Stomach (tissue), 8 donors: ENCODE measurements at regions not wholly inside any gene's neighbourhood (a gene's known extent, or its start where the extent isn't known, plus 50 kb on each side); places are given as distances from the start of the nearest gene placed in this dataset.
A peak's percentile ranks its signal among the peaks of the same experiment; 100 is the strongest.

Source experiments
- DNase-seq, 2 donors: peaks; one replicate each; pipeline versions ENCODE4 v3.0.0 to v3.0.0-alpha.2; 2013 to 2019
- H3K27ac ChIP-seq, 5 donors: fragments of 200-600 bp in 4 of 5; sonication (generic) in 4 of 5; one replicate each; pipeline ENCODE4 v1.5.1; 2013 to 2019; ENCODE audit warnings: mild to moderate bottlenecking in 1 of 5, moderate library complexity in 1 of 5
- H3K27me3 ChIP-seq, 3 donors: fragments of 200-600 bp; sonication (generic); one replicate each; pipeline ENCODE4 v1.5.1; 2017 to 2019; ENCODE audit warnings: mixed run types in 1 of 3
- H3K36me3 ChIP-seq, 4 donors: fragments of 200-600 bp; sonication (generic); 1 replicate in 3 of 4; 2 replicates in 1 of 4; pipeline ENCODE4 v1.5.1; 2016 to 2019
- H3K4me1 ChIP-seq, 4 donors: fragments of 200-600 bp; sonication (generic); one replicate each; pipeline ENCODE4 v1.5.1; 2016 to 2019
- H3K4me3 ChIP-seq, 4 donors: fragments of 200-600 bp; sonication (generic) in 3 of 4; one replicate each; pipeline ENCODE4 v1.5.1; 2016 to 2019; ENCODE audit warnings: mild to moderate bottlenecking in 1 of 4
- H3K9me3 ChIP-seq, 4 donors: fragments of 200-600 bp; sonication (generic); one replicate each; pipeline ENCODE4 v1.5.1; 2016 to 2019
- EP300 ChIP-seq: sonication (generic); formaldehyde crosslinking; IDR thresholded peaks from one replicate; pipeline ENCODE4 v1.6.1; 2017; ENCODE audit warnings: antibody characterized with exemption
- POLR2A ChIP-seq, 4 donors: fragments of 450-650 bp; IDR thresholded peaks; one replicate each; pipeline ENCODE4 v1.6.1; 2016; ENCODE audit warnings: antibody characterized with exemption in 4 of 4, control low read depth in 2 of 4, mild to moderate bottlenecking in 1 of 4, moderate library complexity in 1 of 4
- POLR2AphosphoS5 ChIP-seq, 3 donors: sonication (generic); formaldehyde crosslinking; IDR thresholded peaks; one replicate each; pipeline ENCODE4 v1.6.1; 2016; ENCODE audit warnings: antibody characterized with exemption in 3 of 3
- WGBS, 5 donors: extraction: QIAGEN DNeasy Blood & Tissue Kit in 3 of 5; methylation state at CpG; one replicate each; pipeline versions ENCODE4 v1.1.5 to v1.1.7; 2013 to 2018; 5-methylcytosine and 5-hydroxymethylcytosine counted together
- intact Hi-C: fragments of 100-400 bp; cut with DNase I; formaldehyde crosslinking; loops from one replicate; pipeline ENCODE4 v1.15.1; 2023; ENCODE audit warnings: low total_unique reads
- TF ChIP-seq, protein P1 (sequence below), 7 experiments: fragments of 450-650 bp in 4 of 7; fragments of 200-600 bp in 3 of 7; sonication (generic) in 3 of 7; IDR thresholded peaks; one replicate each; pipeline ENCODE4 v1.5.1; 2016 to 2019; ENCODE audit warnings: antibody characterized with exemption in 7 of 7, control low read depth in 2 of 7, mild to moderate bottlenecking in 1 of 7
- donor health status: healthy with polysubstance abuse.
- donor health status: Bipolar disorder and iron deficiency.
- donor health status: healthy.

DNA sequence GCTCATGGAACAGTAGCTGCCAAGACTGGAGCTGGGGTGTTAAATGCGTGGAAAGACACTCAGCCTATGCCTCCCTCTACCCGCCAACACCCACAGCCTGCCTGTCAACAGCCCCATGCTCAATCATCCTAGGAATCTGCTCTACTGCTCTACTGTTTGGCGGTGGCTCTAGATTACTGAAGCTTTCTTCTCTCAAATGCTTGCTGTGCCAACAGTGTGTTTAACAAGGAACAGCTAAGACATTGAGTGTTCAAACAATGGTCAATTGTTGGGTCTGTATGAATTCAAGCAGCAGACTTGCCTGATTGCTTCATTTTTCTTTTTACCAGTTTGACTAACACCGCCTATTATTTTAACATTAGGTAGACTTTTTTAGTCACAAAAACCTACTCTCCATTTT lies 258.6 kb downstream of the SOD2 start:
- WGBS, 5 donors, result 16 to 50% (median 41%) methylated on average over 4 of the region's 4 CpGs
- Histone ChIP-seq H3K27ac (no peak overlapping the region), H3K9me3 (peaks cover 4 to 40% (median 28%) of the 10 kb centered on the region in 4 donors), H3K4me1 (no peaks in the 10 kb centered on the region), H3K36me3 (no peaks in the 10 kb centered on the region), H3K4me3 (no peak overlapping the region), H3K27me3 (peaks cover 0 to 22% (median 0%) of the 10 kb centered on the region in 3 donors)
- intact Hi-C loops, result no loop called here
- TF ChIP-seq POLR2A (IDR thresholded peaks at IDR 0.05) (no peak), EP300 (no peak), POLR2AphosphoS5 (IDR thresholded peaks at IDR 0.05) (no peak)
- TF ChIP-seq, protein P1, sequence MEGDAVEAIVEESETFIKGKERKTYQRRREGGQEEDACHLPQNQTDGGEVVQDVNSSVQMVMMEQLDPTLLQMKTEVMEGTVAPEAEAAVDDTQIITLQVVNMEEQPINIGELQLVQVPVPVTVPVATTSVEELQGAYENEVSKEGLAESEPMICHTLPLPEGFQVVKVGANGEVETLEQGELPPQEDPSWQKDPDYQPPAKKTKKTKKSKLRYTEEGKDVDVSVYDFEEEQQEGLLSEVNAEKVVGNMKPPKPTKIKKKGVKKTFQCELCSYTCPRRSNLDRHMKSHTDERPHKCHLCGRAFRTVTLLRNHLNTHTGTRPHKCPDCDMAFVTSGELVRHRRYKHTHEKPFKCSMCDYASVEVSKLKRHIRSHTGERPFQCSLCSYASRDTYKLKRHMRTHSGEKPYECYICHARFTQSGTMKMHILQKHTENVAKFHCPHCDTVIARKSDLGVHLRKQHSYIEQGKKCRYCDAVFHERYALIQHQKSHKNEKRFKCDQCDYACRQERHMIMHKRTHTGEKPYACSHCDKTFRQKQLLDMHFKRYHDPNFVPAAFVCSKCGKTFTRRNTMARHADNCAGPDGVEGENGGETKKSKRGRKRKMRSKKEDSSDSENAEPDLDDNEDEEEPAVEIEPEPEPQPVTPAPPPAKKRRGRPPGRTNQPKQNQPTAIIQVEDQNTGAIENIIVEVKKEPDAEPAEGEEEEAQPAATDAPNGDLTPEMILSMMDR (IDR thresholded peaks at IDR 0.05), result no peak
- DNase-seq, result peak in 1 of 2 donors; percentile 41

DNA sequence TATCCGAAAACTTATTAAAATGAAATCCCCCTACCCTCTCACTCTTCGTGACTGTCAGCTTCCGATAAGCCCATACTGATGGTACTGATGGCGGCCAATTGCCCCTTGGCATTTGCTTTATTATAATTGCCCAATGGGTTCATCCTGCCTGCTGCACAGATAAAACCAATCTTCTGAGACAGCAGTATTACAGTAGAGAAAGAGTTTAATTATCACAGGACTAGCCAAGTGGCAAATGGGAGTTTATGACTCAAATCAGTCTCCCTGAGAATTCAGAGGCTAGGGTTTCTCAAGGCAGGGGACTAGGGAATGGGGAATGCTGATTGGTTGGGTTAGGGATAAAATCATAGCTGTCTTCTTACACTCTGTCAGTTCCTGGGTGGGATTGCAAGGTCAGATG lies 259.5 kb downstream of the SOD2 start:
- WGBS, 5 donors, result 96 to 99% (median 97%) methylated on average over 4 of the region's 4 CpGs
- DNase-seq, result no peak
- H3K27ac ChIP-seq, result no peak overlapping the region
- H3K4me1 ChIP-seq, result no peaks in the 10 kb centered on the region
- peaks cover 4 to 40% (median 28%) of the 10 kb centered on the region in 4 donors for H3K9me3 ChIP-seq
- intact Hi-C loops, result no loop called here
- no peaks in the 10 kb centered on the region for H3K36me3 ChIP-seq
- TF ChIP-seq, protein P1 (IDR thresholded peaks at IDR 0.05), result no peak
- TF ChIP-seq EP300 (no peak), POLR2A (IDR thresholded peaks at IDR 0.05) (no peak), POLR2AphosphoS5 (IDR thresholded peaks at IDR 0.05) (no peak)
- peaks cover 0 to 22% (median 0%) of the 10 kb centered on the region in 3 donors for H3K27me3 ChIP-seq
- no peak overlapping the region for H3K4me3 ChIP-seq

GRCh38 chr6:159431750-159432149 lies 261.3 kb downstream of the SOD2 start:
- Histone ChIP-seq H3K27me3 (peaks cover 0 to 17% (median 0%) of the 10 kb centered on the region in 3 donors), H3K27ac (no peak overlapping the region), H3K4me1 (no peaks in the 10 kb centered on the region), H3K9me3 (peaks cover 4 to 40% (median 28%) of the 10 kb centered on the region in 4 donors), H3K4me3 (no peak overlapping the region), H3K36me3 (no peaks in the 10 kb centered on the region)
- no peak for DNase-seq
- intact Hi-C loops, result no loop called here
- 75 to 94% (median 91%) methylated on average over 1 of the region's 1 CpG for WGBS, 5 donors
- no peak for TF ChIP-seq EP300
- TF ChIP-seq, protein P1 (IDR thresholded peaks at IDR 0.05), result no peak
- TF ChIP-seq POLR2A (IDR thresholded peaks at IDR 0.05), result no peak
- TF ChIP-seq POLR2AphosphoS5 (IDR thresholded peaks at IDR 0.05), result no peak

GRCh38 chr6:159430323-159430722 lies 261.1 kb downstream of the FNDC1 start:
- H3K4me1 ChIP-seq, result no peaks in the 10 kb centered on the region
- peaks cover 0 to 5% (median 0%) of the 10 kb centered on the region in 3 donors for H3K27me3 ChIP-seq
- H3K4me3 ChIP-seq, result no peak overlapping the region
- peaks cover 4 to 36% (median 28%) of the 10 kb centered on the region in 4 donors for H3K9me3 ChIP-seq
- 74 to 87% (median 78%) methylated on average over 3 of the region's 3 CpGs for WGBS, 5 donors
- H3K36me3 ChIP-seq, result no peaks in the 10 kb centered on the region
- TF ChIP-seq EP300 (no peak), POLR2AphosphoS5 (IDR thresholded peaks at IDR 0.05) (no peak), POLR2A (IDR thresholded peaks at IDR 0.05) (no peak)
- TF ChIP-seq, protein P1 (IDR thresholded peaks at IDR 0.05), result no peak
- H3K27ac ChIP-seq, result no peak overlapping the region
- DNase-seq, result peak in 1 of 2 donors; percentile 20
- intact Hi-C loops, result no loop called here
